ENCODE measurements at regions not wholly inside any gene's neighbourhood (a gene's known extent, or its start where the extent isn't known, plus 50 kb on each side); places are given as distances from the start of the nearest gene placed in this dataset.

DNA sequence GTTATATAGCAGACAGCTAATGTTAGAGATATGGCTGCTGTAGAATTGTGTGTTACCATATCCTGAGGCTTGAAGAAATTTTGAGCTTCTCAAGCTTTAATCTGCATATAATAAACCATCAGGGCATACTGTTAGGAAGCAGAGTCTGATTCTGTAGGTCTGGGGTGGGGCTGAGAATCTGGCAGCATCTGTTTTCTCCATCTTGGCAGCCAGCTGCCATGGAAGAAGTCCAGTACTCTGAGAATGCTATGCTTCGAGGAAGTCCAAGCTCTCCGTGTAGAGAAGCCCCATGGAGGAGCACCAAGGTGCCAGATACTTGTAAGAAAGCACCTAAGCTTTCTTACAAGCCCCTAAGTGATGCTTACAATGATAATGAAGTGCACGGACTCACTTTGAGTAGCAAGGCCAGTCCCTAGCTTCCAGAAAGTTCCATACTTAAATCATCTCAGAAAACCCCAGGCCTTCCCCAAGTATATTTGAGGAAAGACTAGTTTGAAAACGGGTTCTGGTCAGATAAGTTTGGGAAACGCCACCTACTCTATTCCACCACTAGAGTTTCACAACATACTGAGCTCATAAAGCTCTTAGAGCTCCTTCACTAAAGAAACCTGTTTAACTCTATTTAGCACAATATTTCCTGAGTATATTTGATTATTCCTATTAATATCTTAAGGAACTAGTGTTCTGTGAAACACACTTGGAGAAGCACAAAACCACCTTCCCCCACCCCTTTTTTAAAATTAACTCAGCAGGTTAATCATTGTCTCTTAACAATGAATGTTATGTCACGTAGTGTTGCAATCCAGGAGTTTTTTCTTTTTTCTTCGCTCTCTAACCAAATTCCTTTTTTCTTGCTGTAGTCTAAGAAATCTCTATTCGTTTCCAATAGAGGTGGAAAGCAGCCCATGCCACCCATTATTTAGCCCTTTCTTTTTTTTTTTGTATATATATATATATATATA lies 59.9 kb upstream of the RASGRP1 start:
- Mint-ChIP-seq H3K36me3 (no peaks in the 10 kb centered on the region), H3K4me3 (no peak overlapping the region), H3K27ac (no peak overlapping the region), H3K4me1 (peaks cover 23% of the 10 kb centered on the region), H3K9me3 (no peaks in the 10 kb centered on the region), H3K27me3 (ENCODE audit: low read depth in 3 of 3) (peaks cover 0 to 2% (median 0%) of the 10 kb centered on the region in 3 donors)
- H3K4me1 ChIP-seq (ENCODE audit: control insufficient read depth in 1 of 2, insufficient read depth in 2 of 2, low read length in 2 of 2): peaks cover 12 to 21% of the 10 kb centered on the region in 2 donors
- intact Hi-C loops (cut with micrococcal nuclease): no loop called here
- no peak overlapping the region for H3K4me3 ChIP-seq (replicated peaks in 1 of 3; ENCODE audit: low read depth in 2 of 3, low read length in 3 of 3)
- TF ChIP-seq, protein P1, sequence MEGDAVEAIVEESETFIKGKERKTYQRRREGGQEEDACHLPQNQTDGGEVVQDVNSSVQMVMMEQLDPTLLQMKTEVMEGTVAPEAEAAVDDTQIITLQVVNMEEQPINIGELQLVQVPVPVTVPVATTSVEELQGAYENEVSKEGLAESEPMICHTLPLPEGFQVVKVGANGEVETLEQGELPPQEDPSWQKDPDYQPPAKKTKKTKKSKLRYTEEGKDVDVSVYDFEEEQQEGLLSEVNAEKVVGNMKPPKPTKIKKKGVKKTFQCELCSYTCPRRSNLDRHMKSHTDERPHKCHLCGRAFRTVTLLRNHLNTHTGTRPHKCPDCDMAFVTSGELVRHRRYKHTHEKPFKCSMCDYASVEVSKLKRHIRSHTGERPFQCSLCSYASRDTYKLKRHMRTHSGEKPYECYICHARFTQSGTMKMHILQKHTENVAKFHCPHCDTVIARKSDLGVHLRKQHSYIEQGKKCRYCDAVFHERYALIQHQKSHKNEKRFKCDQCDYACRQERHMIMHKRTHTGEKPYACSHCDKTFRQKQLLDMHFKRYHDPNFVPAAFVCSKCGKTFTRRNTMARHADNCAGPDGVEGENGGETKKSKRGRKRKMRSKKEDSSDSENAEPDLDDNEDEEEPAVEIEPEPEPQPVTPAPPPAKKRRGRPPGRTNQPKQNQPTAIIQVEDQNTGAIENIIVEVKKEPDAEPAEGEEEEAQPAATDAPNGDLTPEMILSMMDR (IDR thresholded peaks at IDR 0.05): no peak
- no peak overlapping the region for H3K27ac ChIP-seq (ENCODE audit: low read depth in 1 of 2, low read length in 2 of 2)
- no peak overlapping the region for H3K9ac ChIP-seq (ENCODE audit: insufficient read depth, low read length, poor library complexity, severe bottlenecking)
- WGBS (ENCODE audit: insufficient coverage): 88% methylated on average over 2 of the region's 8 CpGs
- H3K27me3 ChIP-seq (ENCODE audit: control insufficient read depth in 2 of 2, insufficient read depth in 2 of 2, low read length in 2 of 2): no peaks in the 10 kb centered on the region
- H3K4me2 ChIP-seq (replicated peaks; ENCODE audit: extremely low read depth, low read length, poor library complexity, severe bottlenecking): no peak overlapping the region
- H3K9me3 ChIP-seq (replicated peaks in 1 of 2; ENCODE audit: control insufficient read depth in 1 of 2, insufficient read depth in 1 of 2, low read length in 2 of 2): no peaks in the 10 kb centered on the region
- H3K36me3 ChIP-seq (replicated peaks in 1 of 2; ENCODE audit: control insufficient read depth in 1 of 2, insufficient read depth in 2 of 2, low read length in 2 of 2): no peaks in the 10 kb centered on the region
- no peak overlapping the region for H2AFZ ChIP-seq (ENCODE audit: insufficient read depth, low read depth, low read length, poor library complexity, severe bottlenecking)
- peak in 2 of 3 donors; percentile 7 to 75 for DNase-seq
- no peaks in the 10 kb centered on the region for H3K79me2 ChIP-seq (ENCODE audit: insufficient read depth, low read length)
- no peaks in the 10 kb centered on the region for H4K20me1 ChIP-seq (ENCODE audit: insufficient read depth, low read length)

DNA sequence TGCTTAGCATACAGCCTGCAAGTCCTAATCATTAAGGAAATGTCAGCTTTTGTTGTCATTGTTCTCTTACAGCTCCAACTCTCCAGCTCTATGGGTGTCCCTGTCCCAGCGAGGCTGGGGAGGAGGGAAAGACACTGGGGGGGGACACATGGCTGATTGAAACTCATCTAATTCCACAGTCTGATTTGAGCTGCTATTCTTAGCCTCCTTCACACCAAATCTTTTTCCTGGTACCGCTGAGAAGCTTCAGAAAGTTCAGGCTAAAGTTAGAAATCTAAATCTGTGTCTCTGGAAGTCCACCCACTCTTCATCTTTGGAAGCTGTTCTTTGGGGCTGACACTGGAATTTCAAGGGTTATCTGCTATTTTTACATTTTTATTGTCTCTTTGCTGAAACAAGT lies 61.3 kb upstream of the RASGRP1 start:
- Histone ChIP-seq H3K36me3 (replicated peaks in 1 of 2; ENCODE audit: control insufficient read depth in 1 of 2, insufficient read depth in 2 of 2, low read length in 2 of 2) (no peaks in the 10 kb centered on the region), H3K9ac (ENCODE audit: insufficient read depth, low read length, poor library complexity, severe bottlenecking) (no peak overlapping the region), H3K4me3 (replicated peaks in 1 of 3; ENCODE audit: low read depth in 2 of 3, low read length in 3 of 3) (no peak overlapping the region), H3K27ac (ENCODE audit: low read depth in 1 of 2, low read length in 2 of 2) (no peak overlapping the region), H4K20me1 (ENCODE audit: insufficient read depth, low read length) (no peaks in the 10 kb centered on the region), H2AFZ (ENCODE audit: insufficient read depth, low read depth, low read length, poor library complexity, severe bottlenecking) (no peak overlapping the region), H3K27me3 (ENCODE audit: control insufficient read depth in 2 of 2, insufficient read depth in 2 of 2, low read length in 2 of 2) (no peaks in the 10 kb centered on the region), H3K9me3 (replicated peaks in 1 of 2; ENCODE audit: control insufficient read depth in 1 of 2, insufficient read depth in 1 of 2, low read length in 2 of 2) (no peaks in the 10 kb centered on the region), H3K4me1 (ENCODE audit: control insufficient read depth in 1 of 2, insufficient read depth in 2 of 2, low read length in 2 of 2) (peaks cover 12 to 21% of the 10 kb centered on the region in 2 donors), H3K79me2 (ENCODE audit: insufficient read depth, low read length) (no peaks in the 10 kb centered on the region), H3K4me2 (replicated peaks; ENCODE audit: extremely low read depth, low read length, poor library complexity, severe bottlenecking) (no peak overlapping the region)
- TF ChIP-seq, protein P1 (IDR thresholded peaks at IDR 0.05): no peak
- no peak overlapping the region for H3K4me3 Mint-ChIP-seq
- DNase-seq: no peak
- peaks cover 20% of the 10 kb centered on the region for H3K4me1 Mint-ChIP-seq
- no peaks in the 10 kb centered on the region for H3K9me3 Mint-ChIP-seq
- no peak overlapping the region for H3K27ac Mint-ChIP-seq
- intact Hi-C loops (cut with micrococcal nuclease): no loop called here
- no CpG with 5 or more reads among the region's 2 CpGs for WGBS (ENCODE audit: insufficient coverage)
- H3K36me3 Mint-ChIP-seq: no peaks in the 10 kb centered on the region
- H3K27me3 Mint-ChIP-seq (ENCODE audit: low read depth in 3 of 3): peaks cover 0 to 4% (median 0%) of the 10 kb centered on the region in 3 donors
